T1000 (cell line): ENCODE measurements at regions not wholly inside any gene's neighbourhood (a gene's known extent, or its start where the extent isn't known, plus 50 kb on each side); places are given as distances from the start of the nearest gene placed in this dataset.
"Not testable (repeated sequence)": the region's sequence is repeated elsewhere in the genome, so short reads cannot be mapped to it uniquely, and the experiment has no call there.

ENCODE experiments used
- DNase-seq: peaks from one replicate; lab custom pipeline; 2025; ENCODE audit warnings: mixed read lengths; lab: John Stamatoyannopoulos, UW

DNA sequence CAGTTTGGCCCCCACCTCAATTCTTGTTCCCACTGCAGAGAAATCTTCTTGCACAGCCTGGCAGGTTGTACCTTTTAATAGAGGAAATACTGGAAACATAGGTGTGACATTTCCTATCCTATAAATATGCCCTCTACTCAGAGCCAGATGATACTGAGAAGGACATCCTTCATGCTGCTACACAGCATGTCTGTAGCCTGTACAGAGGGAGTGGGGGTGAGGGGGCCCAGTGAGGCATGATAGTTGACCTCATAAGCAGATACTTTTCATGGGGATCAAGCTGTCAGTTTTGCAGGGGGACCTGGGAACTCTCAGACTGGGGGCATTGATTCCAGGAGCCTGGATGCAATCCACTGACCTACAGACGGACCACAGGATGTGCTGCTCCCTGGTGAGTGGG, 96.2 kb upstream of the TOP1 start:
- no peak for DNase-seq

DNA sequence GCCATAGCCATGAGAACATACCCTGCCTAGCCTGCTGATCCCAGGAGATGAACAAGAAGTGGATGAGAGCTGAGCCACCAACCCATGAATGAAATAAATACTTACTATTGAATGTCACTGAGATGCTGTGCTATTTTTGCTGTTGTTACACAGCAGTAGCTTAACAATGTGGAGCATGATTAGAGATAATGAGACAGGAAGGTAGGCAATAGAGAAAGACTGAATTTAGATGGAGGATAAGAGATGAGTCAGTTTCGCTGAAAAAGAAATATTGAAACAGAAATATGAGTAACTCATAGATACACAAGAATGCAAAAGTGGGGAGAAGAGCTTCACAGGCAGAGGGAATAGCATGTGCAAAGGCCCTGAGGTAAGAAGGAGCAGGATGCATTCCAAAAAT, 94.9 kb upstream of the TOP1 start:
- DNase-seq: no peak

DNA sequence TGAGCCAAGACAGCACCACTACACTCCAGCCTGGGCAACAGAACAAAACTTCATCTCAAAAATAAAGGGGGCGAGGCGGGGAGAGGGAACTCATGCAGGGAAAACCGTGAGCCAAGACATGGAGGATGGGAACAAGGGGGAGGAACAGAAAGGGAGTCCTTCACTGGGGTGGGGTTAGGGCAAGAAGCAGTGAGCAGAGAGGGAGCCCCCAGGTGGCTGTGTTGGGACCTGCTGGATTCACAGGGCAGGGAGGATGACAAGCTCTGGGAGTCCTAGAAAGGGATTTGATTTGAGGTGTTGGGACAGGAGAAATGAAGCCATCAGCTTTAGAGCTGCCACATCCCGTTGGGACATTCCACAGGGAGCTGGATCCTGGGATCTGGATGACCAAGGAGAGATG, 90.6 kb upstream of the TOP1 start:
- DNase-seq: no peak

DNA sequence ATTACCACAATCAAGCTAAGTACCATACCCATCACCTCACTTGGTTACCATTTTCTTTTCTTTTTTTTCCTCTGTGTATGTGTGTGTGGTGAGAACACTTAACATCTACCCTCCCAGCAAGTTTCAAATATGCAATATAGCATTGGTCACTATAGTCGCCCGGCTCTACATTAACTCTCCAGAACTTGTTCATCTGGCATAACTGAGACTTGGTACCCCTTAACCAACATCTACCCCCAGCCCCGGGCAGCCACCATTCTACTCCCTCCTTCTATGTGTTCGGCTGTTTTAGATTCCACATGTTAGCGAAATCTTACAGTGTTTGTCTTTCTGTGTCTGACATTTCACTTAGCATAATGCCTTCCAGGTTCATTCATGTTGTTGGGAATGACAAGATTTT, 89.0 kb upstream of the TOP1 start:
- DNase-seq: no peak

DNA sequence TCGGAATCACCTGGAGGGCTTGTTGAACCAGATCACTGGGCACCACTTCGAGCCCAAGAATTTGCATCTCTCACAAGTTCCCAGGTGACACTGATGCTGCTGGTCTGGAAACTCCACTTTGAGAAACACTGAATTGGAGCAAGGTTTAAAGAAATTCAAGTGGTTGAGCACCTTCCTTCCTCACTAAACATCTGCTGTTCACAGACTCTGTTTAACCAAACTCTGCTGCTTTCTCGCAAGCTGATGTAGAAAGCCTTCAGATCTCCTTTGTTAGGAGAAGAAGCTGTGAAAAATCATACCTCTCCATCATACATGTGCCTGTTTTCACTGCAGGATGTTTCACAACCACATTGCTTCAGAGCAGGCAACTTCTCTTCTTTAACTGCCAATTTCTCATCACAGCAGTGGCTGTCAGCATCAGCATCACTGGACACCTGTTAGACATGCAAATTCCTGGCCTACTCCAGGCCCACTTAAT, 87.5 kb upstream of the TOP1 start:
- no peak for DNase-seq

DNA sequence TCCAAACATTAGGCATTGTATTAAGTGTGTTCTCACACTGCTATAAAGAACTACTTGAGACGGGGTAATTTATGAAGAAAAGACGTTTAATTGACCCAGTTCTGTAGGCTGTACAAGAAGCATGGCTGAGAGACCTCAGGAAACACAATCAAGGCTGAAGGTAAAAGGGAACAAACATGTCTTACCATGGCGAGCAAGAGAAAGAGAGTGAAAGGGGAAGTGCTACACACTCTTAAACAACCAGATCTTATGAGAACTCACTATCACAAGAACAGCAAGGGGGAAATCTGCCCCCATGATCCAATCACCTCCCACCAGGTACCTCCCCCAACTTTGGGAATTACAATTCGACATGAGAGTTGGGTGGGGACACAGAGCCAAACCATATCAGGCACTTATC, 86.6 kb upstream of the TOP1 start:
- DNase-seq: no peak

DNA sequence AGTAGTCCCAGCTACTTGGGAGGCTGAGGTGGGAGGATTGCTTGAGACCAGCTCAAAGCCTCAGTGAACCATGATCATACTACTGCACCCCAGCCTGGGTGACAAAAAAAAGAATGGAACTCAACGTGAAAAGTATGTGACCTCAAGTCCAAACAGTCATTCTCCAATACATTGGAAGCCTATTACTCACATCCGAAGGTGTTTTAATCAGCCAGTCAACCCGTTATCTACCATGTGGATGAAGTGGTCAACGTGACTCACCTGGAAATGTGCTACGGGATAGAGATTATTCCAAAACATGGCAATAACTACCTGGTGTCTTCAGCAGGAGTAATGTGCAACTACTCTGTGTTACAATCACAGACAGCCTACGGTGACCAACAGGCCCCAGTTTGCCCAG, 85.8 kb upstream of the TOP1 start:
- no peak for DNase-seq

DNA sequence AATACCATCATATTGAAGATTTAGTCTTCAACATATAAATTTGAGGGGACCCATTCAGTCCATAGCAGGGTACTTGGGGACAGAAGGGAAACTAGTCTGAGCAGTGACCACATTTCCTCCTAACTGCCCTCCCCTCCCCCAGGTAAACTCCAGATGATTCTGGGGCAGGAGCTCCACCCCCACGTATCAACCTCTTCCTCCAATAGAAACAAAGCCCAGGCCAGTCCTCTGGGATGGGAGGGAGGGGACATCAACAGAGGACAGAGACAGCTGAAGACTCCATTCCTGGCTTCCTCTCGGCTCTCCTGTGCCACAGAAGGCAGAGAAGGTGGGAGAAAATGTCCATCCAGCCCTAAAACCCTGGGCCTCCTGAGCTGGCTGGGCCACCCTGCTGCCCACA, 85.0 kb upstream of the TOP1 start:
- DNase-seq: no peak

DNA sequence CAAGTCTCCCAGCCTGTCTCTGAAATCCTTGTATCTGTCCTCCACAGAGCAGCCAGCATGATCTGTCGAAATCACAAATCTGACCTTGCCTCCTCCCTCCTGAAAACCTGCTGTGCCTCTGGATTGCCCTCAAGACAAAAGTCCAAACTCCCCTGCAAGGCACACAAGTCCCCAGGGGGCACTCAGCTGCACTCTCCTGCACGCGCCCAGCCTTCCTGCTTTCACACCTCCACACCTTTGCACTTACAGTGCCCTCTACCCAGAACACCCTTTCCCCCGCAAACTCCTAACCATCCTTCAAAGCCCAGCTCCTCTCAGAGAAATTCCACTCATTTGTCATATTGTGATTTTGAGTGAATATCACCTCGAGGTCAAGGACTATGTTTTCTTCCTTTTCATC, 83.4 kb upstream of the TOP1 start:
- DNase-seq: no peak

DNA sequence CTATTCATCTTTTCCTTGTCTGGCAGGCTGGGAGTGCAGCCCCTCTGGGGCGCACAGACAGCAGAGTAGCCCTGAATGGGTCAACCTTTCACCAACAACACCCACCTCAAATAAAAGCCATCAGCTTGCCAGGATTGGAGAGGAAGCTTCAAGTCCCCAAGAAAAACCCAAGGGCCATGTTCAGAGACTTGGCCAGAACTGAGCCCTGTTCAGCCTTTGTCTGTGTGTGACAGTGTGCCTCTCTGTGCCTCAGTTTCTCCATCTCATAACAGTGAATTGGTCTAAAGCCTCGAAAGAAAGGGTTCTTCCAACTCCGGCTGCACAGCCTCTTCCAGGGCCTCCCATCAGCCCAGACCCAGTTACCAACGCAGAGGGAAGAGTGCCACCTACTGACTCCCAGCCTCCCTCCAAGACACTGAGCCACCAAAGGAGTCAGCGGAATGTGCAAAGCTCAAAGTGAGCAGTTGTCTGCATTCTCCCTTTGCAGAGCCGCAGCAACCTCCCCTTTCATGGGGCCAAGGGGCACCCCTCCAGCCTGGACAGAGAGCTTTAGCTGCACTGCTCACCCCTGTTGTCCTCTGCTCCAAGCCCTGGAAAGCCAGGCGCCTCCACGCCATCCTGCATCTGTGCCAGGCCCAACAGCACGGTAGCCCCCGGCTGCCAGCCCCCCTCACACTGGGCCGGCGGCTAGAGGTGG, 82.7 kb upstream of the TOP1 start:
- no peak for DNase-seq

DNA sequence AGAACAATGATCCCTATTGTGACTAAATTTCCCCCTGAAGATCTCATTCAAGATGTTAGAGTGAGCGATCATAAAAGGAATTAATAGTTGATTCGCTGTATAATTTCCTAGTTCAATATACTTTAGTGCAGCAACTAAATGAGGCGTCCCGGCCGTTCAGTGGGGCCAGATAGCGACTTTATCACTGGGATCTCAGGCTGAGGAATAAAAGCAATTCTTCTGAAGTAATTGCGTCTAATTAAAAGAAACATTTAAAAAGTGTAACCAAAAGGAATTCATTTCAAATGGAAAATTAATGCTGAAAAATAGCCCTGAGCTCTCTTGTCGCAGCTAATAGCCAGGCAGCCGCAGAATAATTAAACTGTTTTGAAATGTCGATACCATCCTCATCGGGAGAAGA, 82.2 kb upstream of the TOP1 start:
- no peak for DNase-seq

DNA sequence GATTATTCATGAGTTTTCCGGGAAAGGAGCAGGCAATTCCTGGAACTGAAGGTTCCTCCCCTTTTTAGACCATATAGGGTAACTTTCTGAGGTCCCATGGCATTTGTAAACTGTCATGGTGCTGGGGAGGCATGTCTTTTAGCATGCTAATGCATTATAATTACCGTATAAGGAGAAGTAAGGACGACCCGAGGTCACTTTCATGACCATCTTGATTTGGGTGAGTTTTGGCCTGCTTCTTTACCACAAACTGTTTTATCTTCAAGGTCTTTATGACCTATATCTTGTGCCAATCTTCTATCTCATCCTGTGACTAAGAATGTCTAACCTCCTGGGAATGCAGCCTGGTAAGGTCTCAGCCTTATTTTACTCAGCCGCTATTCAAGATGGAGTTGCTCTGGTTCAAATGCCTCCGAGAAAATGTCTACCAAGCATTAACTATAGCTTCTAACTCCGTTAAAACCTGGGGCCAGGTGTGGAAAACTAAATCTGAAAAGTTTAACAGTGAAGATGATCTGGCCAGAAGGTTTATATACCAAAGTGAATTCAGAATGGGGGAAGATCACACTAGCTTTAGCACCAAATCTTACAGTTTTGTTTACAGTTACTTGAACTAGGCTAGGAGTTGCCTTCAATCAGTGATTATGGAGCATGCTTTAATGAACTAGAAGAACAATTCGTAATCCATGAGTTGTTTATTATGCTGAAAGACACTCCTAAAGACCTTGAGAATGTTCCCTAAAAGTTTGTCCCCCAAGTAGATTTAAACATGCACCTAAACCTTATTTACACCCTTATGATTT, 80.0 kb upstream of the TOP1 start:
- DNase-seq: no peak

DNA sequence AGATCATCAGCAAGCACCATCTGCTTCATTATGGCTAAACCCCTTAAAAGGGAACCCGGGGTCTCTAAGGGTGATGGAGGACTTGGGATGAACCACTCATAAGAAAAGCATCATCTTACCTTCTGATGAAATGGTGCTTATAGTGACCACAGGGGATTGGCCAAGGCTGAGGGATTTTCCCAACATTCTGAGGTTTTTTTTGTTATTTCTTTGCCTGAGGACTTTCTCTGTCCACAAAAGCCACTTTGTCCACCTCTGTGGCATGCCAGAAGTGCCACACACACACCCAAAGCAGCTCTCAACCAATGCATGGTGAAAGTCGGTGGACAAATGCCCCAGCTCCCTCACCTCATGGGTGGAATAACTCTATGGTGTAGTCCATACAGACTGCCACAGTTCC, 79.3 kb upstream of the TOP1 start:
- DNase-seq: no peak

DNA sequence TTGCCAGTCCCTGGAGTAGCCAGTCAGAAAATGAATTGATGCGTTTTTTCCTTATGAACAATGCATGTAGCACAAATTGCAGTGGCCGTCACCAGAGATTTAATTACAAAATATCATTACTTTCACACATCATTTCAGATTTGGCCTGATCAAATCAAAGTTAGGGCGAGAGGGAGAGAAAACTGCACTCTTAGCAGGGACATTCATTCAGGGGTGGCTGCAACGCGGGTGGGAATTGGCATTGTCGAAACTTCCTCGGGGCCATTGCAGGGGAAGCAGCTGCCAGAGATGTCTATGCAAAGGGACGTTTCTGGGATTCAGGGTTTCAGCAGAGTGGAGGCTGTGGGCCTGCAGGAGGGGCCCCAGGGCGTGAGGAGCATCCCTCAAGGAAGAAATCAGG, 76.5 kb upstream of the TOP1 start:
- no peak for DNase-seq

DNA sequence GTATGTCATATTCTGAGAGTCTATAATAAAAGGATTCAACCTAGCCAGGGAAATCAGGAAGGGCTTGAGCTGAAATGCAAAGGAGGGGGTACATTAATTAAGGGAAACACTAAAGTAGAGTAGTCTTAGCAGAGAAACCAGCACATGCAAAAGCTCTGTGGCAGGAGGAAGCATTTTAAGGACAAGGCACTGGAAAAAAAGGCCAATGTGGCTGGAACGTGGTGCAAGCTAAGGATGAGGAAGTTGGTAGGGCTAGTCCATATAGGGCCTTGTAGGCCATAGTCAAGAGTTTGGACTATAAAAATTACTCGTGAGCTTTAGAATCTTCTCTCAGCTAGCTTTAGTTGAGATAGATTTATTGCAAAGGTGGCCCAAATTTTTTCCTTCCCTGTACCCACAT, 75.2 kb upstream of the TOP1 start:
- no peak for DNase-seq

DNA sequence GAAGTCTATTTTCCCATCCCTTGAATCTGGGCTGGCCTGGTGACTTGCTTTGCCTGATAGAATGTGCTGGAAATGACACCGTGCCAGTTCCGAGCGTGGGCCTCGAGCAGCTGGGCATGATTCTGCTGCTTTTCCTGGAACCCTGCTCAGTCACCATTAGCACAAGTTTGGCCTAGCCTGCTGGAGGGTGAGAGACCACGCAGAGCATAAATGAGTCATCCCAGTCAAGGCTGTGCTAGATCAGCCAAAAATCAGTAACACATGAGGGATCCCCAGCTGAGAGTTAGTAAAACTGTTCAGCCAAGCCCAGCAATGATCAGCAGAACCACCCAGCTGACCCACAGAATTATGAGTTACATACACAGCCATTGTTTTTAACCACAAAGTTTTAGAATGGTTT, 74.8 kb upstream of the TOP1 start:
- DNase-seq: no peak

DNA sequence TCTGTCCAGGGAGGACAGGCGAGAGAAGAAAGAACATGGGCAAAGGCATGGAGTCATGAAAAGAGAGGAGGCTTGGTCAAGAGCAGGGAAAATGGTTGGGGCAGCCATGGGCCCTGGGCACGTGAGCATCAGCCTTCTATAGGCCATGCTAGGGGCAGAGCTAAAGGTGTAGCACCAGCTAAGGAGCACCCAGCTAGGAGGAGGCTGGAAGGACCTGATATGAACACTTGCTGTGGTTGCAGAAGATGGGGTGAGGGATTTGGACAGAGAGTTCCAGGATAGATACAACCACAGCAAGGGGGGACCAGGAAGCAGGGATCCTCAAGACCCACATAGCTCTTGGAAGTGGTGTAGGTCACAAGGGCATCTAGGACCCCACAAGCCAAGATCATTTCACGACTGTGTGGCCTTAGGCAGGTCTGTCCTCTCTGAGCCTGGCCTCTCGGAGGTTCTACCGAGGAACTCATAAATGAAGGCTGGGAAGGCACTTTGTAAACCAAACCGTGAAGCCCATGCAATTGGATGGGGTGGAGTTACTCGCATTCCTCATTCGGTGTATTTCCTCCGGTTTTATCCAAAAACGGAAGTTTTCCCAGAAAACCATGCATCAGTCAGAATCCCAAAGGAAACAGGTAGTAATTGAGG, 74.0 kb upstream of the TOP1 start:
- DNase-seq: no peak

DNA sequence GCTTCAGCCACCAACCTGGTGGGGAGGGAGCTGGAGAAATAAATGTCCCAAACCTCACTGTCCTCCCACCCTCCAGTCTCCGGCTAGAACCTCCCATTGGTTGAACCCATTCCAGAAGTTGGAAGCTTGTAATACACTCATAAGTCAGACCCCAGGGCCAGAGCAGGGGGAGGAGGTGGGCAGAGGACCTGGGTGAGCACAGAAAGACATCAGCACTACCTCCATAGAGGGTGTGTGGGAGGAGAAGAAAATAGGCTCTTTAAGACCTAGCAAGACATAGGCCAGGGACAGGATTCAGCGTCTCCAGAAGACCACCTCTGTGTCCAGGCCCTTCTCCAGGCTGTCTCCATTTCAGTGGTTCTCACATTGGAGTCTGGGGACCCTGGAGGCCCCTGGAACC, 73.3 kb upstream of the TOP1 start:
- no peak for DNase-seq

DNA sequence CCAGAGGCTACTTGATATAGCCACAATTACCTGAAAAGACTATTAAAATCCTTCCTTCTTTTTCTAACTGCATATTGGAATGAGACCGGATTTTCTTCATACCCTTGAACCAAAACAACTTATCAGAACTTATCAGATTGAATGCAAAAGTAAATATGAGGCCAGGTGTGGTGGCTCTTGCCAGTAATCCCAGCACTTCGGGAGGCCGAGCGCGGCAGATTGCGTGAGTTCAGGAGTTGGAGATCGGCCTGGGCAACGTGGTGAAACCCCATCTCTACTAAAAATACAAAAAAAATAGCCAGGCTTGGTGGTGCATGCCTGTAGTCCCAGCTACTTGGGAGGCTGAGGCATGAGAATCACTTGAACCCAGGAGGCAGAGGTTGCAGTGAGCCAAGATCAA, 72.8 kb upstream of the TOP1 start:
- not testable (repeated sequence) for DNase-seq

DNA sequence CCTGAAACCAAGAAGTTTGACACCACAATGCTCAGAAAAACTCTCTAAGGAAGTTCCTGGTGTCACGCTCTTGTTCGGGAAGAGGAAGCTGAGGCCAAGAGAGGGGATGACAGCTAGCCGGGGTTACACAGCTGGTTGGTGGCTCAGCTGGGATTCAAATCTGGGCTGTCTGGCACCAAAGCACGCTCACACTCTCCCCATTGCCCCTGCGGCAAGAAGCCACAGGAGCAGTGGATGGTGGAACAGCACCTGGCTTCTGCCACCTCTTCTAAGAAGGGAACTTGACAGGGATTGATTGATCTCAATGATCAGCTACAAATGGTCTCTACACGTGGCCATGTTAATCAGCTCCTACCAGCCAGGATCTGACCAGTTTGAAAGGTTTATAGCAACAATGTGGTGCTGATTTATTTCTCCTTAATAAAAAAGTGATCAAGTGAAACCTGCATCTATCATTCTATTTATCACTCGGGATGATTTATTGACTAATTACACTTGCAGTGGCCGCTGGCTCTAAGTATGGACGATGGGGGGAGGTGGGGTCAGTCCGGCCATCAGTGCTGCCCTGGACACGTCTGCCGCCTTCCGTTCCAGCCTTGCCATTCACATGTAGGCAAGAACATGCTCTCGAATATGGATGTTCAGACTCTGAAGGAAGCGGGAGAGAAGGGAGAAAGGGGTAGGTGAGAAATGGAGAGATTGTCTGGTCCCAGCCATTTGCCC, 71.9 kb upstream of the TOP1 start:
- DNase-seq: no peak

DNA sequence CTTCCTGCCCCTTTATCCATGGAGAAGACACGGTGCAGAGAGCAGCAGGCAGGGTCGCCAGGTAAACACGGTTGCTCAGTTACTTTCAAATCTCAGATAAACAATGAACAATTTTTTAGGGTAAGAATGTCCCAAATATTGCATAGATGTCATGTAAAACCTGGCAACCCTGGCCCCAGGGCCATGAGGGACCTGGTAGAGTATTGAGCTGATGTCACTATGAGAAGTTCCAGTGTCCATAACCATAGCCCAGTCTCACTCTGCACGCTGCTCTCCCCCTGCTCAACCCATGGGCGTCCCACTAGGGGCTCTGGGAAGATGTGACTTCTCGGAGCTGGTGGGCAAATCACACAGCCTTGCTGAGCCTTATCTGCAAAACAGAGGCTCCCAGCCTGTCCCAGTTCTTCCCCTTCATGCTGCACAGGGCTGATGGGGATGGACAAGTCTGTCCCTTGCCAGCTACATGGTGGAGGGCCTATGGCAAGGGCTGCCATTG, 71.3 kb upstream of the TOP1 start:
- no peak for DNase-seq

DNA sequence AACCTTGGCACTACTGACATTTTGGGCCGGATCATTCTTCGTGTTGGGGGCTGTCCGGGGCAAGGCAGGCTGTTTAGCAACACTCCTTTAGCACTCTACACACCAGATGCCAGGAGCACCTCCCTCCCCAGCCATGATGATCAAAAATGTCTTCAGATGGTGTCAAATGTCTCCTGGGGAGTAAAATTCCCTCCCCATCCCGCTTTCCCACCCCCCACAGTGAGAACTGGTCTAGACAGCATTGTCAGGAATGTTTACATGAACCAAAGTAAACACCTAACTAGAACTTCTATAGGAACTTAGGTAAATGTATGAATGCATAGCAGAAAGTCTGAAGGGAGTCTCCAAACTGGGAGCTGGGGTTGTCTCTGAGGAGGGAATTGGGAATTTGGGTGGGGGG, 70.0 kb upstream of the TOP1 start:
- no peak for DNase-seq
